ENCODE measurements at regions not wholly inside any gene's neighbourhood (a gene's known extent, or its start where the extent isn't known, plus 50 kb on each side); places are given as distances from the start of the nearest gene placed in this dataset.

DNA sequence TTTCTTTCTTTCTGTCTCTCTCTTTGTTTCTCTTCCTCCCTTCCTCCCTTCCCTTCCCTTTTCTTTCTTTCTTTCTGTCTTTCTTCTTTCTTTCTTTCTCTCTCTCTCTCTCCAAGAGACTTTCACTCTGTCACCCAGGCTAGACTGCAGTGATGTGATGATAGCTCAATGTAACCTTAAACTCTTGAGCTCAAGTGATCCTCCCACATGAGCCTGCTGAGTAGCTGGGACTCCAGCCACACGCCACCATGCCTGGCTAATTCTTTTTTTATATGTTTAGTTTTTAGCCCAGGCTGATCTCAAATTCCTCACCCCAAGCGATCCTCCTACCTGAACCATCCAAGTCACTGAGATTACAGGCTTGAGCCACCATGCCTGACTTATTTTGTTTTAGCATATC is 64.3 kb upstream of the EMCN start:
- TF ChIP-seq ESRRA (CRISPR knock-in tag; IDR thresholded peaks at IDR 0.05; ENCODE audit: borderline replicate concordance) (no peak), GABPB1 (CRISPR knock-in tag; IDR thresholded peaks at IDR 0.05) (no peak), CTCF (IDR thresholded peaks at IDR 0.05) (no peak), FOXP4 (CRISPR knock-in tag; IDR thresholded peaks at IDR 0.05) (no peak)
- TF ChIP-seq, protein P1, sequence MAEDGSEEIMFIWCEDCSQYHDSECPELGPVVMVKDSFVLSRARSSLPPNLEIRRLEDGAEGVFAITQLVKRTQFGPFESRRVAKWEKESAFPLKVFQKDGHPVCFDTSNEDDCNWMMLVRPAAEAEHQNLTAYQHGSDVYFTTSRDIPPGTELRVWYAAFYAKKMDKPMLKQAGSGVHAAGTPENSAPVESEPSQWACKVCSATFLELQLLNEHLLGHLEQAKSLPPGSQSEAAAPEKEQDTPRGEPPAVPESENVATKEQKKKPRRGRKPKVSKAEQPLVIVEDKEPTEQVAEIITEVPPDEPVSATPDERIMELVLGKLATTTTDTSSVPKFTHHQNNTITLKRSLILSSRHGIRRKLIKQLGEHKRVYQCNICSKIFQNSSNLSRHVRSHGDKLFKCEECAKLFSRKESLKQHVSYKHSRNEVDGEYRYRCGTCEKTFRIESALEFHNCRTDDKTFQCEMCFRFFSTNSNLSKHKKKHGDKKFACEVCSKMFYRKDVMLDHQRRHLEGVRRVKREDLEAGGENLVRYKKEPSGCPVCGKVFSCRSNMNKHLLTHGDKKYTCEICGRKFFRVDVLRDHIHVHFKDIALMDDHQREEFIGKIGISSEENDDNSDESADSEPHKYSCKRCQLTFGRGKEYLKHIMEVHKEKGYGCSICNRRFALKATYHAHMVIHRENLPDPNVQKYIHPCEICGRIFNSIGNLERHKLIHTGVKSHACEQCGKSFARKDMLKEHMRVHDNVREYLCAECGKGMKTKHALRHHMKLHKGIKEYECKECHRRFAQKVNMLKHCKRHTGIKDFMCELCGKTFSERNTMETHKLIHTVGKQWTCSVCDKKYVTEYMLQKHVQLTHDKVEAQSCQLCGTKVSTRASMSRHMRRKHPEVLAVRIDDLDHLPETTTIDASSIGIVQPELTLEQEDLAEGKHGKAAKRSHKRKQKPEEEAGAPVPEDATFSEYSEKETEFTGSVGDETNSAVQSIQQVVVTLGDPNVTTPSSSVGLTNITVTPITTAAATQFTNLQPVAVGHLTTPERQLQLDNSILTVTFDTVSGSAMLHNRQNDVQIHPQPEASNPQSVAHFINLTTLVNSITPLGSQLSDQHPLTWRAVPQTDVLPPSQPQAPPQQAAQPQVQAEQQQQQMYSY (CRISPR knock-in tag; IDR thresholded peaks at IDR 0.05): no peak
